Thyroid gland (tissue), 4 donors: ENCODE measurements at regions not wholly inside any gene's neighbourhood (a gene's known extent, or its start where the extent isn't known, plus 50 kb on each side); places are given as distances from the start of the nearest gene placed in this dataset.
"Not testable (repeated sequence)": the region's sequence is repeated elsewhere in the genome, so short reads cannot be mapped to it uniquely, and the experiment has no call there.

ENCODE experiments used
- DNase-seq, 2 donors: peaks; one replicate each; pipeline ENCODE4 v3.0.0-alpha.2; 2019
- H3K27ac ChIP-seq, 3 donors: fragments of 200-600 bp; sonication (generic); 1 replicate in 2 of 3; 2 replicates in 1 of 3; pipeline ENCODE4 v1.5.1; 2016 to 2019; ENCODE audit warnings: mild to moderate bottlenecking in 1 of 3, moderate library complexity in 1 of 3
- H3K27me3 ChIP-seq: fragments of 200-600 bp; sonication (generic); one replicate; pipeline ENCODE4 v1.5.1; 2019
- H3K36me3 ChIP-seq, 2 donors: fragments of 200-600 bp; sonication (generic); one replicate each; pipeline ENCODE4 v1.5.1; 2016 to 2019
- H3K4me1 ChIP-seq, 2 donors: fragments of 200-600 bp; sonication (generic); one replicate each; pipeline ENCODE4 v1.5.1; 2017 to 2019
- H3K4me3 ChIP-seq, 3 donors: fragments of 200-600 bp; sonication (generic); replicated peaks in 1 of 3; 1 replicate in 2 of 3; 2 replicates in 1 of 3; pipeline ENCODE4 v1.5.1; 2016; ENCODE audit warnings: mild to moderate bottlenecking in 1 of 3
- H3K9me3 ChIP-seq: fragments of 200-600 bp; sonication (generic); one replicate; pipeline ENCODE4 v1.5.1; 2017
- CTCF ChIP-seq, 6 experiments: fragments of 200-600 bp in 3 of 6; fragments of 450-650 bp in 3 of 6; sonication (generic) in 3 of 6; IDR thresholded peaks; one replicate each; pipeline ENCODE4 v1.5.1; 2016 to 2019; ENCODE audit warnings: antibody characterized with exemption in 6 of 6, mild to moderate bottlenecking in 2 of 6, inconsistent platforms in 1 of 6, moderate library complexity in 1 of 6
- POLR2A ChIP-seq, 2 donors: fragments of 450-650 bp; IDR thresholded peaks; one replicate each; pipeline ENCODE4 v1.6.1; 2017; ENCODE audit warnings: antibody characterized with exemption in 2 of 2, mild to moderate bottlenecking in 2 of 2, moderate library complexity in 1 of 2
- WGBS, 2 donors: methylation state at CpG; one replicate each; pipeline ENCODE4 v1.1.5; 2017; 5-methylcytosine and 5-hydroxymethylcytosine counted together
- intact Hi-C: fragments of 100-400 bp; cut with DNase I; formaldehyde crosslinking; loops from one replicate; pipeline ENCODE4 v1.15.1; 2023

GRCh38 chr5:143588933-143589662 lies 185.6 kb upstream of the NR3C1 start:
- Histone ChIP-seq H3K27ac (no peak overlapping the region), H3K9me3 (no peaks in the 10 kb centered on the region), H3K36me3 (no peaks in the 10 kb centered on the region), H3K27me3 (no peaks in the 10 kb centered on the region), H3K4me1 (peaks cover 0 to 2% of the 10 kb centered on the region in 2 donors), H3K4me3 (no peak overlapping the region)
- intact Hi-C loops, result no loop called here
- 83 to 87% methylated on average over 7 of the region's 7 CpGs for WGBS, 2 donors
- no peak for DNase-seq
- TF ChIP-seq CTCF (IDR thresholded peaks at IDR 0.05) (no peak), POLR2A (IDR thresholded peaks at IDR 0.05) (no peak)

- H3K9me3 ChIP-seq, H3K27ac ChIP-seq, DNase-seq, H3K4me1 ChIP-seq, intact Hi-C loops, H3K36me3 ChIP-seq, H3K4me3 ChIP-seq, H3K27me3 ChIP-seq: not testable (repeated sequence)
- WGBS, 2 donors, result 92 to 96% methylated on average over 3 of the region's 3 CpGs
Observed at GRCh38 chr5:143588121-143588520, 184.6 kb upstream of the NR3C1 start.

GRCh38 chr5:143586781-143587362 lies 183.4 kb upstream of the NR3C1 start:
- WGBS, 2 donors, result 76 to 81% methylated on average over 1 of the region's 1 CpG
- no peak for DNase-seq
- TF ChIP-seq CTCF (IDR thresholded peaks at IDR 0.05), result no peak
- intact Hi-C loops, result no loop called here
- Histone ChIP-seq H3K27me3 (no peaks in the 10 kb centered on the region), H3K36me3 (no peaks in the 10 kb centered on the region), H3K9me3 (no peaks in the 10 kb centered on the region), H3K27ac (no peak overlapping the region), H3K4me1 (peaks cover 0 to 2% of the 10 kb centered on the region in 2 donors), H3K4me3 (no peak overlapping the region)

GRCh38 chr5:143585970-143586369 lies 182.5 kb upstream of the NR3C1 start:
- Histone ChIP-seq H3K4me3 (no peak overlapping the region), H3K27ac (no peak overlapping the region), H3K27me3 (no peaks in the 10 kb centered on the region), H3K9me3 (no peaks in the 10 kb centered on the region), H3K36me3 (no peaks in the 10 kb centered on the region), H3K4me1 (peaks cover 0 to 2% of the 10 kb centered on the region in 2 donors)
- no peak for DNase-seq
- intact Hi-C loops, result no loop called here
- no peak for TF ChIP-seq POLR2A (IDR thresholded peaks at IDR 0.05)
- no peak for TF ChIP-seq CTCF (IDR thresholded peaks at IDR 0.05)

GRCh38 chr5:143583409-143583808 lies 179.9 kb upstream of the NR3C1 start:
- Histone ChIP-seq H3K27ac (no peak overlapping the region), H3K4me1 (peaks cover 0 to 2% of the 10 kb centered on the region in 2 donors), H3K9me3 (no peaks in the 10 kb centered on the region), H3K4me3 (no peak overlapping the region), H3K36me3 (no peaks in the 10 kb centered on the region), H3K27me3 (no peaks in the 10 kb centered on the region)
- intact Hi-C loops, result no loop called here
- DNase-seq, result no peak
- TF ChIP-seq POLR2A (IDR thresholded peaks at IDR 0.05) (no peak), CTCF (IDR thresholded peaks at IDR 0.05) (no peak)
- WGBS, 2 donors, result 88 to 93% methylated on average over 1 of the region's 1 CpG
